H9 (cell line): ENCODE measurements at regions not wholly inside any gene's neighbourhood (a gene's known extent, or its start where the extent isn't known, plus 50 kb on each side); places are given as distances from the start of the nearest gene placed in this dataset.

Experiments used
- DNase-seq: peaks from one replicate; pipeline ENCODE4 v3.0.0-alpha.2; 2017
- H2AFZ ChIP-seq: one replicate; pipeline ENCODE4 v1.6.1; 2013; ENCODE audit warnings: mild to moderate bottlenecking, low read length, control low read depth, moderate library complexity
- H2AK5ac ChIP-seq: 2 replicates; pipeline ENCODE4 v1.6.1; 2013; ENCODE audit warnings: low read length, control low read depth, mixed read lengths; ENCODE audit not compliant: insufficient read length
- H2BK120ac ChIP-seq: one replicate; pipeline ENCODE4 v1.6.1; 2013; ENCODE audit warnings: low read depth, mild to moderate bottlenecking, low read length, control low read depth, inconsistent platforms; ENCODE audit not compliant: poor library complexity, severe bottlenecking
- H2BK12ac ChIP-seq: 2 replicates; pipeline ENCODE4 v1.6.1; 2013; ENCODE audit warnings: low read length, control low read depth, mixed read lengths, low read depth; ENCODE audit not compliant: insufficient read length
- H2BK15ac ChIP-seq: 2 replicates; pipeline ENCODE4 v1.6.1; 2013; ENCODE audit warnings: low read depth, low read length, control low read depth
- H2BK20ac ChIP-seq: one replicate; pipeline ENCODE4 v1.6.1; 2013; ENCODE audit warnings: low read depth, mild to moderate bottlenecking, low read length, control low read depth, inconsistent platforms; ENCODE audit not compliant: poor library complexity, severe bottlenecking
- H2BK5ac ChIP-seq: 2 replicates; pipeline ENCODE4 v1.6.1; 2013; ENCODE audit warnings: low read length, control low read depth, mixed read lengths; ENCODE audit not compliant: insufficient read length
- H3K14ac ChIP-seq: 2 replicates; pipeline ENCODE4 v1.6.1; 2013; ENCODE audit warnings: low read length, control low read depth; ENCODE audit not compliant: insufficient read depth
- H3K18ac ChIP-seq: 2 replicates; pipeline ENCODE4 v1.6.1; 2013; ENCODE audit warnings: low read depth, mild to moderate bottlenecking, mixed read lengths, low read length, control low read depth; ENCODE audit not compliant: insufficient read length
- H3K23ac ChIP-seq: 2 replicates; pipeline ENCODE4 v1.6.1; 2013; ENCODE audit warnings: low read length, control low read depth, mixed read lengths, low read depth; ENCODE audit not compliant: insufficient read length
- H3K23me2 ChIP-seq: 2 replicates; pipeline ENCODE4 v1.6.1; 2013; ENCODE audit warnings: low read depth, mild to moderate bottlenecking, mixed read lengths, low read length, control low read depth; ENCODE audit not compliant: insufficient read length, poor library complexity, severe bottlenecking
- H3K27ac ChIP-seq: 2 replicates; pipeline ENCODE4 v1.5.1; 2013; ENCODE audit warnings: low read length, control low read depth, mixed read lengths, low read depth; ENCODE audit not compliant: insufficient read length
- H3K27me3 ChIP-seq: 2 replicates; pipeline ENCODE4 v1.6.1; 2013; ENCODE audit warnings: low read length, control low read depth, inconsistent platforms; ENCODE audit not compliant: insufficient read depth
- H3K4ac ChIP-seq: 2 replicates; pipeline ENCODE4 v1.6.1; 2013; ENCODE audit warnings: low read depth, mild to moderate bottlenecking, control low read depth, inconsistent platforms, low read length, moderate library complexity
- H3K4me1 ChIP-seq: 2 replicates; pipeline ENCODE4 v1.6.1; 2013; ENCODE audit warnings: low read length, control low read depth, inconsistent platforms; ENCODE audit not compliant: insufficient read depth
- H3K4me2 ChIP-seq: 2 replicates; pipeline ENCODE4 v1.6.1; 2013; ENCODE audit warnings: low read length, control low read depth, mixed read lengths; ENCODE audit not compliant: insufficient read length, insufficient read depth
- H3K56ac ChIP-seq: 2 replicates; pipeline ENCODE4 v1.6.1; 2013; ENCODE audit warnings: low read depth, mild to moderate bottlenecking, mixed read lengths, low read length, control low read depth; ENCODE audit not compliant: insufficient read length
- H3K79me1 ChIP-seq: 2 replicates; pipeline ENCODE4 v1.6.1; 2013; ENCODE audit warnings: low read depth, mild to moderate bottlenecking, moderate library complexity, low read length, control low read depth, inconsistent platforms; ENCODE audit not compliant: insufficient read depth, poor library complexity, severe bottlenecking
- H3K79me2 ChIP-seq: 2 replicates; pipeline ENCODE4 v1.6.1; 2013; ENCODE audit warnings: low read length, control low read depth, inconsistent platforms; ENCODE audit not compliant: insufficient read depth
- H3K9ac ChIP-seq: 2 replicates; pipeline ENCODE4 v1.6.1; 2013; ENCODE audit warnings: low read length, control low read depth, mixed read lengths; ENCODE audit not compliant: insufficient read length; ENCODE audit errors: extremely low read depth
- H3K9me3 ChIP-seq: one replicate; pipeline ENCODE4 v1.6.1; 2013; ENCODE audit warnings: low read depth, low read length, inconsistent platforms; ENCODE audit not compliant: control insufficient read depth
- H3T11ph ChIP-seq: one replicate; pipeline ENCODE4 v1.6.1; 2013; ENCODE audit warnings: mild to moderate bottlenecking, low read length, control low read depth, inconsistent platforms
- H4K20me1 ChIP-seq: one replicate; pipeline ENCODE4 v1.6.1; 2013; ENCODE audit not compliant: control insufficient read depth, insufficient read length, insufficient read depth
- H4K5ac ChIP-seq: 2 replicates; pipeline ENCODE4 v1.6.1; 2013; ENCODE audit warnings: low read depth, mild to moderate bottlenecking, mixed read lengths, low read length, control low read depth; ENCODE audit not compliant: insufficient read length
- H4K8ac ChIP-seq: replicated peaks from 2 replicates; pipeline ENCODE4 v1.6.1; 2013; ENCODE audit warnings: low read length, control low read depth, mixed read lengths, low read depth; ENCODE audit not compliant: insufficient read length
- H4K91ac ChIP-seq: 2 replicates; pipeline ENCODE4 v1.6.1; 2013; ENCODE audit warnings: low read depth, mild to moderate bottlenecking, moderate library complexity, mixed read lengths, low read length, control low read depth; ENCODE audit not compliant: insufficient read length
- H3K27ac Mint-ChIP-seq, 3 experiments: 2 replicates in 2 of 3; 3 replicates in 1 of 3; pipeline ENCODE4 v1.8.0; 2020 to 2021; ENCODE audit warnings: mixed read lengths in 3 of 3, mild to moderate bottlenecking in 1 of 3, moderate library complexity in 1 of 3
- H3K27me3 Mint-ChIP-seq: 2 replicates; pipeline ENCODE4 v1.8.0; 2021; ENCODE audit warnings: low read depth, mild to moderate bottlenecking, moderate library complexity, mixed read lengths
- H3K36me3 Mint-ChIP-seq, 3 experiments: 2 replicates in 2 of 3; 3 replicates in 1 of 3; pipeline ENCODE4 v1.8.0; 2020 to 2021; ENCODE audit warnings: low read depth in 3 of 3, mixed read lengths in 3 of 3; ENCODE audit not compliant: insufficient read depth in 1 of 3
- H3K4me1 Mint-ChIP-seq, 2 experiments: 2 replicates each; pipeline ENCODE4 v1.8.0; 2020; ENCODE audit warnings: mixed read lengths in 2 of 2
- H3K4me3 Mint-ChIP-seq, 2 experiments: 2 replicates in 1 of 2; 3 replicates in 1 of 2; pipeline ENCODE4 v1.8.0; 2020 to 2021; ENCODE audit warnings: mild to moderate bottlenecking in 2 of 2, mixed read lengths in 2 of 2, moderate library complexity in 1 of 2
- H3K9me3 Mint-ChIP-seq, 2 experiments: 2 replicates in 1 of 2; 3 replicates in 1 of 2; pipeline ENCODE4 v1.8.0; 2020; ENCODE audit warnings: mild to moderate bottlenecking in 2 of 2, mixed read lengths in 2 of 2, moderate library complexity in 1 of 2
- WGBS: extraction: QIAGEN DNeasy Blood & Tissue Kit; methylation state at CpG from one replicate; pipeline ENCODE4 v1.1.7; 2013; ENCODE audit warnings: missing lambda C conversion rate, low lambda C conversion rate, mixed read lengths; ENCODE audit not compliant: insufficient read length; ENCODE audit errors: extremely low coverage; 5-methylcytosine and 5-hydroxymethylcytosine counted together
- TF ChIP-seq, protein P1 (sequence below): fragments of 200-600 bp; sonication (generic); conservative IDR thresholded peaks from 3 replicates; pipeline ENCODE4 v1.8.0; 2021; ENCODE audit warnings: antibody characterized with exemption, mild to moderate bottlenecking

DNA sequence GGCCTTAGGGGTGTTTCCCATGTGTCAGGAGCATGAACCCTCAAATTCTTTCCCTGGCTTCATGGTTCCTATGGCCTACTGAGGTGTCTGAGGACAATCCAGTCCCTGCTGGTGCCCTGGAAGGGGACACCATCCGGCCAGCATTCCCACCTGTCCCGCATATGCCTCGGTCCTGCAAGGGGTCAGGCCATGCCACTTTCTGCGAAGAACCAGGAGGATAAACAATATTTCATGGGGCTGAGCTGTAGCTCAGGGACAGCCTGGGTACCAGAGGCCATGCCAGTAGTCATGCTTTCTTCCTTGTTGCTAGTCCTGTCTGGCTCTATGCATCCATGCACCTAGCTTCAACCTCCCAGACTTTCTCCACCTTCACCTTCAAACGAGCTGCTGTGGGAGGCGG is 123.6 kb downstream of the MRPS6 start:
- no peaks in the 10 kb centered on the region for H3K79me2 ChIP-seq
- H3K4me2 ChIP-seq, result no peak overlapping the region
- Mint-ChIP-seq H3K4me1 (peaks cover 57 to 62% of the 10 kb centered on the region in 2 experiments), H3K36me3 (peaks cover 0 to 14% (median 11%) of the 10 kb centered on the region in 3 experiments; a peak in 5 of 7 replicates), H3K9me3 (peaks cover 2 to 3% of the 10 kb centered on the region in 2 experiments; a peak in 4 of 5 replicates), H3K27ac (no peak overlapping the region), H3K27me3 (peaks cover 2% of the 10 kb centered on the region; the same call in 1 of the 2 replicates), H3K4me3 (no peak overlapping the region)
- H2BK20ac ChIP-seq, result no peak overlapping the region
- no peak overlapping the region for H3K56ac ChIP-seq
- H3K23ac ChIP-seq, result no peak overlapping the region
- no peak overlapping the region for H2AFZ ChIP-seq
- no peaks in the 10 kb centered on the region for H4K20me1 ChIP-seq
- H3K79me1 ChIP-seq, result no peaks in the 10 kb centered on the region
- H4K91ac ChIP-seq, result no peak overlapping the region
- peaks cover 7% of the 10 kb centered on the region for H3K23me2 ChIP-seq
- H3K27me3 ChIP-seq, result no peaks in the 10 kb centered on the region
- no peak overlapping the region for H2BK12ac ChIP-seq
- TF ChIP-seq, protein P1, sequence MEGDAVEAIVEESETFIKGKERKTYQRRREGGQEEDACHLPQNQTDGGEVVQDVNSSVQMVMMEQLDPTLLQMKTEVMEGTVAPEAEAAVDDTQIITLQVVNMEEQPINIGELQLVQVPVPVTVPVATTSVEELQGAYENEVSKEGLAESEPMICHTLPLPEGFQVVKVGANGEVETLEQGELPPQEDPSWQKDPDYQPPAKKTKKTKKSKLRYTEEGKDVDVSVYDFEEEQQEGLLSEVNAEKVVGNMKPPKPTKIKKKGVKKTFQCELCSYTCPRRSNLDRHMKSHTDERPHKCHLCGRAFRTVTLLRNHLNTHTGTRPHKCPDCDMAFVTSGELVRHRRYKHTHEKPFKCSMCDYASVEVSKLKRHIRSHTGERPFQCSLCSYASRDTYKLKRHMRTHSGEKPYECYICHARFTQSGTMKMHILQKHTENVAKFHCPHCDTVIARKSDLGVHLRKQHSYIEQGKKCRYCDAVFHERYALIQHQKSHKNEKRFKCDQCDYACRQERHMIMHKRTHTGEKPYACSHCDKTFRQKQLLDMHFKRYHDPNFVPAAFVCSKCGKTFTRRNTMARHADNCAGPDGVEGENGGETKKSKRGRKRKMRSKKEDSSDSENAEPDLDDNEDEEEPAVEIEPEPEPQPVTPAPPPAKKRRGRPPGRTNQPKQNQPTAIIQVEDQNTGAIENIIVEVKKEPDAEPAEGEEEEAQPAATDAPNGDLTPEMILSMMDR, result no peak
- no peak overlapping the region for H2BK5ac ChIP-seq
- peaks cover 5% of the 10 kb centered on the region for H3K9me3 ChIP-seq
- H3K14ac ChIP-seq, result no peak overlapping the region
- no peak overlapping the region for H4K5ac ChIP-seq
- H3K9ac ChIP-seq, result no peak overlapping the region
- no peak overlapping the region for H3K18ac ChIP-seq
- no peak for DNase-seq
- no peak overlapping the region for H4K8ac ChIP-seq
- no peak overlapping the region for H3K4ac ChIP-seq
- no peak overlapping the region for H2BK15ac ChIP-seq
- no CpG with 5 or more reads among the region's 6 CpGs for WGBS
- H3K4me1 ChIP-seq, result peaks cover 17% of the 10 kb centered on the region; the same call in 1 of the 2 replicates
- H2BK120ac ChIP-seq, result no peak overlapping the region
- no peak overlapping the region for H3T11ph ChIP-seq
- H3K27ac ChIP-seq, result no peak overlapping the region
- H2AK5ac ChIP-seq, result no peak overlapping the region
